ENCODE measurements at regions not wholly inside any gene's neighbourhood (a gene's known extent, or its start where the extent isn't known, plus 50 kb on each side); places are given as distances from the start of the nearest gene placed in this dataset.

GRCh38 chr5:32508806-32509805 lies 64.6 kb upstream of the ZFR start:
- no peak for DNase-seq (ENCODE audit: low read depth)
- H3K4me3 ChIP-seq (ENCODE audit: low read depth, low read length): no peak overlapping the region
- TF ChIP-seq CTCF (IDR thresholded peaks at IDR 0.05; ENCODE audit: insufficient read depth, low read depth, low read length): no peak

DNA sequence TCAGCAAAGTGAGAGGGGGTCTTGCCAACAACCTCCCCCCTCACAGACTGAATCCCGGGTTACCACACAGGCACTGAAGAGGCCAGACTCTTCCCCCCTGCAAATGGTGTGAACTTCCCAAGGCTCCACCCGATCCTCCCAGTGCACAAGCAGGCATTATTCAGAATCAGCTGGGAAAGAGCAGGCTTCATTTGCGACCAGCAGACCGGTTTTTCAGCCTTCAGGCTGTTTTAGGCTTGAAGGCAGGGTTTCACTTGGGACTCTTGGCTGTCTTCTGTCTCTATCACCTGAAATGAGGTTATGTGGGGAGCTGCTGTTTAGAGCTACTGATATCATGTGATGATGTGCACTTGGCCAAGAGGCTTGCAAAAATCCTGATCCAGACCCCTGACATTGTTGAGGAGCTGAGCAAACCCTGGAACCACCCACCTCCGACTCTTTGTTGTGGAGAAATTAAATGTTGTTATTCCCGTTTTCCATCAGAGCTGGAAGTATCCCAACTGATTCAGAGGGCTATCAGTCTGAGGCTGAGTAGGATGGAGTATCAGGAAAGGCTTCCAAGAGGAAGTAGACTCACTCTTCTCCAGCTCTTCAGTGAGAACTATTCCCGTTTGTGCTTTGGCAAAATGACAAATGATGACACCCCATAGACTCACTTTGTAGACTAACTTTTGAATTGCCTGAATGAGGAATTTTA lies 63.3 kb upstream of the ZFR start:
- peak; percentile 50 for DNase-seq (ENCODE audit: low read depth)
- no peak overlapping the region for H3K4me3 ChIP-seq (ENCODE audit: low read depth, low read length)
- no peak for TF ChIP-seq CTCF (IDR thresholded peaks at IDR 0.05; ENCODE audit: insufficient read depth, low read depth, low read length)

GRCh38 chr5:32506799-32507198 lies 62.3 kb upstream of the ZFR start:
- DNase-seq (ENCODE audit: low read depth): peak; percentile 64
- H3K4me3 ChIP-seq (ENCODE audit: low read depth, low read length): no peak overlapping the region
- no peak for TF ChIP-seq CTCF (IDR thresholded peaks at IDR 0.05; ENCODE audit: insufficient read depth, low read depth, low read length)

DNA sequence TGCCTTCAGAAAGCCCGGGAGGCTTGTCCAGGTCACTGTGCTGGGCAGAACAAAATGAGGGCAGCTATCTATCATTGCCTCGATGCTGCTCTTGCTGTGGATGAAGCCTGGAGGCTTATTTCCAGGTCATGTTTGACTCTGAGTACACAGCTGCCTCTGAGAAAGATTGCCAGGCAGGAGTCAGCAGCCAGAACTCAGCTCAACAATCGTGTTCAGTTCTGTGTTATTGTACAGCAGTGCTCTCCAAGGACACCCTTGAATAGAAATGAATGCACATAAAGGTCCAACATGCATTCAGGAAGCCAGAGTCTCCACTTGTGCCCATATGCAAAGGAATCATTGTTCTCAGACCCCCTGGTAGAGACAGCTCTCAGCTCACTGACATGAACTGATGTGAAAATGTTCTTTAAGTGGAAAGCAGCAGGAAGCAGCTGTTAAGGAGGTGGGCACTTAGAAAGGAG lies 61.7 kb upstream of the ZFR start:
- no peak for TF ChIP-seq CTCF (IDR thresholded peaks at IDR 0.05; ENCODE audit: insufficient read depth, low read depth, low read length)
- H3K4me3 ChIP-seq (ENCODE audit: low read depth, low read length): no peak overlapping the region
- DNase-seq (ENCODE audit: low read depth): no peak

DNA sequence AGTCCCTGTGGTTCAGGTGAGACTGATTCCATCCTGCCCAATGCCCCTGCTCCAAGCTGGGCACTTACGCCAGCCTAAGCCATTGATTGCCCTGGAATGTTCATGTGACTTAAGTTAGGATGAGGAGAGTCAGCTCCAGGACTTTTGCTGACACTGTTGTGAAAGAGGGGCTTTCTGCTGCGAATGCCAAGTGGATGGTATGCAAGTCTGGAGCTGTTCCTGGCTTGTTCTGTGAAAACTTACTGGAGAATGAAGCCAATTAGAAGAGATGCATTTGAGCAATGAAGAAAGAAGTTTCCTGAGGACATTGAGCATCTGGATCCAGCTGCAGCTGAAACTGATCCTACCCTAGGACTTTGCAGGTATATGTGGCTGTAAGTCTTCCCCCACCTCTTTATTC lies 61.2 kb upstream of the ZFR start:
- H3K4me3 ChIP-seq (ENCODE audit: low read depth, low read length): peak overlapping the region; percentile 1
- TF ChIP-seq CTCF (IDR thresholded peaks at IDR 0.05; ENCODE audit: insufficient read depth, low read depth, low read length): no peak
- DNase-seq (ENCODE audit: low read depth): peak; percentile 79

- TF ChIP-seq CTCF (IDR thresholded peaks at IDR 0.05; ENCODE audit: insufficient read depth, low read depth, low read length): no peak
- peak overlapping the region; percentile 1 for H3K4me3 ChIP-seq (ENCODE audit: low read depth, low read length)
- DNase-seq (ENCODE audit: low read depth): peak; percentile 96
Measured at GRCh38 chr5:32504989-32505596, 60.6 kb upstream of the ZFR start.

Measured in fibroblast of villous mesenchyme (primary cell).